ENCODE measurements at regions not wholly inside any gene's neighbourhood (a gene's known extent, or its start where the extent isn't known, plus 50 kb on each side); places are given as distances from the start of the nearest gene placed in this dataset.

DNA sequence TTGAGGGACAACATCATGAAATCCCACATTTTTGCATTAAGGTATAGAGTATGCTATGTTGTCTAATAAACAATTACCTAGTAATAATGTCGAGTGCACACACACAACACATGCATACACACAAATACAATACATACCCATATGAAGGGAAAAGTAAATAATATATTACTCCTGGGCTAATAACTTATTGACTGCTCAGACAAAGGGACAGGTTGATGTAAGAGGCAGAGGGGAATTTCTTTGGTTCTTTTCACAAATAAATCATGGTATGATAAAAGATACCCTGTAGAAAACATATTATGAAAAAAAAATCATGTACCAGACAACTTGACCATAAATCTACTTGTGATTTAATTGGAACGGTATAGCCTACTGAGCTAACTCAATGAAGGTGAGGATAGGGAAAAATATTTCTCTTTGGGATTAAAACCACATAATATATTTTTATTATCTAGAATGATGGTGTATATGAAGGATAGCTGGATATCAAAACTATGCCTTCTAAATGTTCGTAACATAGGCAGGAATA lies 398.7 kb upstream of the LRRTM4 start:
- TF ChIP-seq, protein P1, sequence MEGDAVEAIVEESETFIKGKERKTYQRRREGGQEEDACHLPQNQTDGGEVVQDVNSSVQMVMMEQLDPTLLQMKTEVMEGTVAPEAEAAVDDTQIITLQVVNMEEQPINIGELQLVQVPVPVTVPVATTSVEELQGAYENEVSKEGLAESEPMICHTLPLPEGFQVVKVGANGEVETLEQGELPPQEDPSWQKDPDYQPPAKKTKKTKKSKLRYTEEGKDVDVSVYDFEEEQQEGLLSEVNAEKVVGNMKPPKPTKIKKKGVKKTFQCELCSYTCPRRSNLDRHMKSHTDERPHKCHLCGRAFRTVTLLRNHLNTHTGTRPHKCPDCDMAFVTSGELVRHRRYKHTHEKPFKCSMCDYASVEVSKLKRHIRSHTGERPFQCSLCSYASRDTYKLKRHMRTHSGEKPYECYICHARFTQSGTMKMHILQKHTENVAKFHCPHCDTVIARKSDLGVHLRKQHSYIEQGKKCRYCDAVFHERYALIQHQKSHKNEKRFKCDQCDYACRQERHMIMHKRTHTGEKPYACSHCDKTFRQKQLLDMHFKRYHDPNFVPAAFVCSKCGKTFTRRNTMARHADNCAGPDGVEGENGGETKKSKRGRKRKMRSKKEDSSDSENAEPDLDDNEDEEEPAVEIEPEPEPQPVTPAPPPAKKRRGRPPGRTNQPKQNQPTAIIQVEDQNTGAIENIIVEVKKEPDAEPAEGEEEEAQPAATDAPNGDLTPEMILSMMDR (IDR thresholded peaks at IDR 0.05; ENCODE audit: low read length) = no peak
- no peak for TF ChIP-seq EZH2 (IDR thresholded peaks at IDR 0.05; ENCODE audit: borderline replicate concordance, low read length)

Data from OCI-LY1 (cell line).